OCI-LY3 (cell line): ENCODE measurements at regions not wholly inside any gene's neighbourhood (a gene's known extent, or its start where the extent isn't known, plus 50 kb on each side); places are given as distances from the start of the nearest gene placed in this dataset.

Source experiments
- H2AFZ ChIP-seq: fragments of 200-600, 300-600 bp; shearing (Covaris generic); 2 replicates; pipeline ENCODE4 v1.6.0; 2014; ENCODE audit warnings: antibody characterized with exemption, low read depth, low read length
- H3K27ac ChIP-seq: fragments of 200-600, 300-600 bp; sonication (generic); 2 replicates; pipeline ENCODE4 v1.5.1; 2014; ENCODE audit warnings: mild to moderate bottlenecking, low read length, moderate library complexity, mixed read lengths
- H3K27me3 ChIP-seq: fragments of 200-600, 300-600 bp; sonication (generic); 2 replicates; pipeline ENCODE4 v1.6.1; 2014; ENCODE audit warnings: low read depth, low read length, mixed read lengths
- H3K36me3 ChIP-seq: fragments of 200-600, 300-600 bp; sonication (generic); replicated peaks from 2 replicates; pipeline ENCODE3; 2014; ENCODE audit warnings: low read depth, low read length, mixed read lengths
- H3K4me1 ChIP-seq: fragments of 300-600, 200-600 bp; sonication (generic); 2 replicates; pipeline ENCODE4 v1.6.1; 2014; ENCODE audit warnings: low read length, mixed read lengths
- H3K4me2 ChIP-seq: fragments of 200-600, 300-600 bp; sonication (generic); 2 replicates; pipeline ENCODE4 v1.6.1; 2014; ENCODE audit warnings: low read length, mixed read lengths
- H3K4me3 ChIP-seq: fragments of 300-600, 200-600 bp; sonication (generic); 2 replicates; pipeline ENCODE4 v1.5.1; 2014; ENCODE audit warnings: antibody characterized with exemption, mild to moderate bottlenecking, low read length, moderate library complexity
- H3K79me2 ChIP-seq: fragments of 300-600, 200-600 bp; shearing (Covaris generic); 2 replicates; pipeline ENCODE4 v1.6.1; 2014; ENCODE audit warnings: mild to moderate bottlenecking, low read length, mixed read lengths
- H3K9ac ChIP-seq: fragments of 300-600, 200-600 bp; shearing (Covaris generic); 2 replicates; pipeline ENCODE4 v1.6.0; 2014; ENCODE audit warnings: mild to moderate bottlenecking, low read length, moderate library complexity
- H3K9me3 ChIP-seq: fragments of 200-600, 300-600 bp; shearing (Covaris generic); 2 replicates; pipeline ENCODE4 v1.6.1; 2014; ENCODE audit warnings: low read length, mixed read lengths; ENCODE audit not compliant: insufficient read depth
- H4K20me1 ChIP-seq: fragments of 200-600, 300-600 bp; sonication (generic); 2 replicates; pipeline ENCODE4 v1.6.1; 2016; ENCODE audit warnings: low read length, mixed read lengths; ENCODE audit not compliant: insufficient read depth
- EZH2phosphoT487 ChIP-seq: fragments of 200-600 bp; shearing (Covaris generic); IDR thresholded peaks from 2 replicates; pipeline ENCODE4 v1.6.1; 2018; ENCODE audit warnings: antibody characterized with exemption, mixed run types, low read depth
- TF ChIP-seq, protein P1 (sequence below): fragments of 200-600, 300-600 bp; sonication (generic); IDR thresholded peaks from 2 replicates; pipeline ENCODE4 v1.5.1; 2014; ENCODE audit warnings: antibody characterized with exemption, low read length, low read depth

DNA sequence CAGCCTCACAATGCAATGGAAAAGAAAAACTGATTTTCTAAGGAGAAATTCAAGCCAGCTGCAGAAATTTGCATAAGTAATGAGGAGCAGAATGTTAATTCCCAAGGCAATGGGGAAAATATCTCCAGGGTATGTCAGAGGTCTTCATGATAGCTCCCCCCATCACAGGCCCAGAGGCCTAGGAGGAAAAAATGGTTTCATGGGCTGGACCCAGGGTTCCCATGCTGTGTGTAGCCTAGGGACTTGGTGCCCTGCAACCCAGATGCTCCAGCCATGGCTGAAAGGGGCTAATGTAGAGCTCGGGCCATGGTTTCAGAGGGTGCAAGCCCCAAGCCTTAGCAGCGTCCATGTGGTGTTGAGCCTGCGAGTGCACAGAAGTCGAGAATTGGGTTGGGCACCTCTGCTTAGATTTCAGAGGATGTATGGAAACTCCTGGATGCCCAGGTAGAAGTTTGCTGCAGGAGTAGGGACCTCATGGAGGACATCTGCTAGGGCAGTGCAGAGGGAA is 53.5 kb upstream of the TEX13C start:
- H3K36me3 ChIP-seq, result no peaks in the 10 kb centered on the region
- H3K9me3 ChIP-seq, result no peaks in the 10 kb centered on the region
- no peak overlapping the region for H3K4me3 ChIP-seq
- H3K27me3 ChIP-seq, result no peaks in the 10 kb centered on the region
- H3K27ac ChIP-seq, result no peak overlapping the region
- H2AFZ ChIP-seq, result no peak overlapping the region
- TF ChIP-seq, protein P1, sequence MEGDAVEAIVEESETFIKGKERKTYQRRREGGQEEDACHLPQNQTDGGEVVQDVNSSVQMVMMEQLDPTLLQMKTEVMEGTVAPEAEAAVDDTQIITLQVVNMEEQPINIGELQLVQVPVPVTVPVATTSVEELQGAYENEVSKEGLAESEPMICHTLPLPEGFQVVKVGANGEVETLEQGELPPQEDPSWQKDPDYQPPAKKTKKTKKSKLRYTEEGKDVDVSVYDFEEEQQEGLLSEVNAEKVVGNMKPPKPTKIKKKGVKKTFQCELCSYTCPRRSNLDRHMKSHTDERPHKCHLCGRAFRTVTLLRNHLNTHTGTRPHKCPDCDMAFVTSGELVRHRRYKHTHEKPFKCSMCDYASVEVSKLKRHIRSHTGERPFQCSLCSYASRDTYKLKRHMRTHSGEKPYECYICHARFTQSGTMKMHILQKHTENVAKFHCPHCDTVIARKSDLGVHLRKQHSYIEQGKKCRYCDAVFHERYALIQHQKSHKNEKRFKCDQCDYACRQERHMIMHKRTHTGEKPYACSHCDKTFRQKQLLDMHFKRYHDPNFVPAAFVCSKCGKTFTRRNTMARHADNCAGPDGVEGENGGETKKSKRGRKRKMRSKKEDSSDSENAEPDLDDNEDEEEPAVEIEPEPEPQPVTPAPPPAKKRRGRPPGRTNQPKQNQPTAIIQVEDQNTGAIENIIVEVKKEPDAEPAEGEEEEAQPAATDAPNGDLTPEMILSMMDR, result no peak
- no peak for TF ChIP-seq EZH2phosphoT487
- no peaks in the 10 kb centered on the region for H3K79me2 ChIP-seq
- no peaks in the 10 kb centered on the region for H3K4me1 ChIP-seq
- no peaks in the 10 kb centered on the region for H4K20me1 ChIP-seq
- H3K4me2 ChIP-seq, result no peak overlapping the region
- no peak overlapping the region for H3K9ac ChIP-seq
